H9 (cell line): ENCODE measurements at regions not wholly inside any gene's neighbourhood (a gene's known extent, or its start where the extent isn't known, plus 50 kb on each side); places are given as distances from the start of the nearest gene placed in this dataset.

Source experiments
- DNase-seq: peaks from one replicate; pipeline ENCODE4 v3.0.0-alpha.2; 2017
- H2AFZ ChIP-seq: one replicate; pipeline ENCODE4 v1.6.1; 2013; ENCODE audit warnings: mild to moderate bottlenecking, low read length, control low read depth, moderate library complexity
- H2AK5ac ChIP-seq: 2 replicates; pipeline ENCODE4 v1.6.1; 2013; ENCODE audit warnings: low read length, control low read depth, mixed read lengths; ENCODE audit not compliant: insufficient read length
- H2BK120ac ChIP-seq: one replicate; pipeline ENCODE4 v1.6.1; 2013; ENCODE audit warnings: low read depth, mild to moderate bottlenecking, low read length, control low read depth, inconsistent platforms; ENCODE audit not compliant: poor library complexity, severe bottlenecking
- H2BK12ac ChIP-seq: 2 replicates; pipeline ENCODE4 v1.6.1; 2013; ENCODE audit warnings: low read length, control low read depth, mixed read lengths, low read depth; ENCODE audit not compliant: insufficient read length
- H2BK15ac ChIP-seq: 2 replicates; pipeline ENCODE4 v1.6.1; 2013; ENCODE audit warnings: low read depth, low read length, control low read depth
- H2BK20ac ChIP-seq: one replicate; pipeline ENCODE4 v1.6.1; 2013; ENCODE audit warnings: low read depth, mild to moderate bottlenecking, low read length, control low read depth, inconsistent platforms; ENCODE audit not compliant: poor library complexity, severe bottlenecking
- H2BK5ac ChIP-seq: 2 replicates; pipeline ENCODE4 v1.6.1; 2013; ENCODE audit warnings: low read length, control low read depth, mixed read lengths; ENCODE audit not compliant: insufficient read length
- H3K14ac ChIP-seq: 2 replicates; pipeline ENCODE4 v1.6.1; 2013; ENCODE audit warnings: low read length, control low read depth; ENCODE audit not compliant: insufficient read depth
- H3K18ac ChIP-seq: 2 replicates; pipeline ENCODE4 v1.6.1; 2013; ENCODE audit warnings: low read depth, mild to moderate bottlenecking, mixed read lengths, low read length, control low read depth; ENCODE audit not compliant: insufficient read length
- H3K23ac ChIP-seq: 2 replicates; pipeline ENCODE4 v1.6.1; 2013; ENCODE audit warnings: low read length, control low read depth, mixed read lengths, low read depth; ENCODE audit not compliant: insufficient read length
- H3K23me2 ChIP-seq: 2 replicates; pipeline ENCODE4 v1.6.1; 2013; ENCODE audit warnings: low read depth, mild to moderate bottlenecking, mixed read lengths, low read length, control low read depth; ENCODE audit not compliant: insufficient read length, poor library complexity, severe bottlenecking
- H3K27ac ChIP-seq: 2 replicates; pipeline ENCODE4 v1.5.1; 2013; ENCODE audit warnings: low read length, control low read depth, mixed read lengths, low read depth; ENCODE audit not compliant: insufficient read length
- H3K27me3 ChIP-seq: 2 replicates; pipeline ENCODE4 v1.6.1; 2013; ENCODE audit warnings: low read length, control low read depth, inconsistent platforms; ENCODE audit not compliant: insufficient read depth
- H3K4ac ChIP-seq: 2 replicates; pipeline ENCODE4 v1.6.1; 2013; ENCODE audit warnings: low read depth, mild to moderate bottlenecking, control low read depth, inconsistent platforms, low read length, moderate library complexity
- H3K4me1 ChIP-seq: 2 replicates; pipeline ENCODE4 v1.6.1; 2013; ENCODE audit warnings: low read length, control low read depth, inconsistent platforms; ENCODE audit not compliant: insufficient read depth
- H3K4me2 ChIP-seq: 2 replicates; pipeline ENCODE4 v1.6.1; 2013; ENCODE audit warnings: low read length, control low read depth, mixed read lengths; ENCODE audit not compliant: insufficient read length, insufficient read depth
- H3K56ac ChIP-seq: 2 replicates; pipeline ENCODE4 v1.6.1; 2013; ENCODE audit warnings: low read depth, mild to moderate bottlenecking, mixed read lengths, low read length, control low read depth; ENCODE audit not compliant: insufficient read length
- H3K79me1 ChIP-seq: 2 replicates; pipeline ENCODE4 v1.6.1; 2013; ENCODE audit warnings: low read depth, mild to moderate bottlenecking, moderate library complexity, low read length, control low read depth, inconsistent platforms; ENCODE audit not compliant: insufficient read depth, poor library complexity, severe bottlenecking
- H3K79me2 ChIP-seq: 2 replicates; pipeline ENCODE4 v1.6.1; 2013; ENCODE audit warnings: low read length, control low read depth, inconsistent platforms; ENCODE audit not compliant: insufficient read depth
- H3K9ac ChIP-seq: 2 replicates; pipeline ENCODE4 v1.6.1; 2013; ENCODE audit warnings: low read length, control low read depth, mixed read lengths; ENCODE audit not compliant: insufficient read length; ENCODE audit errors: extremely low read depth
- H3K9me3 ChIP-seq: one replicate; pipeline ENCODE4 v1.6.1; 2013; ENCODE audit warnings: low read depth, low read length, inconsistent platforms; ENCODE audit not compliant: control insufficient read depth
- H3T11ph ChIP-seq: one replicate; pipeline ENCODE4 v1.6.1; 2013; ENCODE audit warnings: mild to moderate bottlenecking, low read length, control low read depth, inconsistent platforms
- H4K20me1 ChIP-seq: one replicate; pipeline ENCODE4 v1.6.1; 2013; ENCODE audit not compliant: control insufficient read depth, insufficient read length, insufficient read depth
- H4K5ac ChIP-seq: 2 replicates; pipeline ENCODE4 v1.6.1; 2013; ENCODE audit warnings: low read depth, mild to moderate bottlenecking, mixed read lengths, low read length, control low read depth; ENCODE audit not compliant: insufficient read length
- H4K8ac ChIP-seq: replicated peaks from 2 replicates; pipeline ENCODE4 v1.6.1; 2013; ENCODE audit warnings: low read length, control low read depth, mixed read lengths, low read depth; ENCODE audit not compliant: insufficient read length
- H4K91ac ChIP-seq: 2 replicates; pipeline ENCODE4 v1.6.1; 2013; ENCODE audit warnings: low read depth, mild to moderate bottlenecking, moderate library complexity, mixed read lengths, low read length, control low read depth; ENCODE audit not compliant: insufficient read length
- H3K27ac Mint-ChIP-seq, 3 experiments: 2 replicates in 2 of 3; 3 replicates in 1 of 3; pipeline ENCODE4 v1.8.0; 2020 to 2021; ENCODE audit warnings: mixed read lengths in 3 of 3, mild to moderate bottlenecking in 1 of 3, moderate library complexity in 1 of 3
- H3K27me3 Mint-ChIP-seq: 2 replicates; pipeline ENCODE4 v1.8.0; 2021; ENCODE audit warnings: low read depth, mild to moderate bottlenecking, moderate library complexity, mixed read lengths
- H3K36me3 Mint-ChIP-seq, 3 experiments: 2 replicates in 2 of 3; 3 replicates in 1 of 3; pipeline ENCODE4 v1.8.0; 2020 to 2021; ENCODE audit warnings: low read depth in 3 of 3, mixed read lengths in 3 of 3; ENCODE audit not compliant: insufficient read depth in 1 of 3
- H3K4me1 Mint-ChIP-seq, 2 experiments: 2 replicates each; pipeline ENCODE4 v1.8.0; 2020; ENCODE audit warnings: mixed read lengths in 2 of 2
- H3K4me3 Mint-ChIP-seq, 2 experiments: 2 replicates in 1 of 2; 3 replicates in 1 of 2; pipeline ENCODE4 v1.8.0; 2020 to 2021; ENCODE audit warnings: mild to moderate bottlenecking in 2 of 2, mixed read lengths in 2 of 2, moderate library complexity in 1 of 2
- H3K9me3 Mint-ChIP-seq, 2 experiments: 2 replicates in 1 of 2; 3 replicates in 1 of 2; pipeline ENCODE4 v1.8.0; 2020; ENCODE audit warnings: mild to moderate bottlenecking in 2 of 2, mixed read lengths in 2 of 2, moderate library complexity in 1 of 2
- WGBS: extraction: QIAGEN DNeasy Blood & Tissue Kit; methylation state at CpG from one replicate; pipeline ENCODE4 v1.1.7; 2013; ENCODE audit warnings: missing lambda C conversion rate, low lambda C conversion rate, mixed read lengths; ENCODE audit not compliant: insufficient read length; ENCODE audit errors: extremely low coverage; 5-methylcytosine and 5-hydroxymethylcytosine counted together
- TF ChIP-seq, protein P1 (sequence below): fragments of 200-600 bp; sonication (generic); conservative IDR thresholded peaks from 3 replicates; pipeline ENCODE4 v1.8.0; 2021; ENCODE audit warnings: antibody characterized with exemption, mild to moderate bottlenecking

GRCh38 chr4:124797223-124797622, 84.7 kb upstream of the ANKRD50 start:
- Histone ChIP-seq H2BK5ac (no peak overlapping the region), H3K4ac (no peak overlapping the region), H3K56ac (no peak overlapping the region), H3K23me2 (no peaks in the 10 kb centered on the region), H3T11ph (no peak overlapping the region), H3K27me3 (no peaks in the 10 kb centered on the region), H3K23ac (no peak overlapping the region), H3K14ac (no peak overlapping the region), H2BK120ac (no peak overlapping the region), H3K27ac (no peak overlapping the region), H2BK12ac (no peak overlapping the region), H3K9me3 (no peaks in the 10 kb centered on the region), H3K18ac (no peak overlapping the region), H2AK5ac (no peak overlapping the region), H3K79me2 (no peaks in the 10 kb centered on the region), H3K9ac (no peak overlapping the region), H2AFZ (no peak overlapping the region), H4K20me1 (no peaks in the 10 kb centered on the region), H3K4me1 (no peaks in the 10 kb centered on the region), H2BK20ac (no peak overlapping the region), H3K79me1 (no peaks in the 10 kb centered on the region), H3K4me2 (no peak overlapping the region), H2BK15ac (no peak overlapping the region), H4K5ac (no peak overlapping the region), H4K8ac (no peak overlapping the region), H4K91ac (no peak overlapping the region)
- TF ChIP-seq, protein P1, sequence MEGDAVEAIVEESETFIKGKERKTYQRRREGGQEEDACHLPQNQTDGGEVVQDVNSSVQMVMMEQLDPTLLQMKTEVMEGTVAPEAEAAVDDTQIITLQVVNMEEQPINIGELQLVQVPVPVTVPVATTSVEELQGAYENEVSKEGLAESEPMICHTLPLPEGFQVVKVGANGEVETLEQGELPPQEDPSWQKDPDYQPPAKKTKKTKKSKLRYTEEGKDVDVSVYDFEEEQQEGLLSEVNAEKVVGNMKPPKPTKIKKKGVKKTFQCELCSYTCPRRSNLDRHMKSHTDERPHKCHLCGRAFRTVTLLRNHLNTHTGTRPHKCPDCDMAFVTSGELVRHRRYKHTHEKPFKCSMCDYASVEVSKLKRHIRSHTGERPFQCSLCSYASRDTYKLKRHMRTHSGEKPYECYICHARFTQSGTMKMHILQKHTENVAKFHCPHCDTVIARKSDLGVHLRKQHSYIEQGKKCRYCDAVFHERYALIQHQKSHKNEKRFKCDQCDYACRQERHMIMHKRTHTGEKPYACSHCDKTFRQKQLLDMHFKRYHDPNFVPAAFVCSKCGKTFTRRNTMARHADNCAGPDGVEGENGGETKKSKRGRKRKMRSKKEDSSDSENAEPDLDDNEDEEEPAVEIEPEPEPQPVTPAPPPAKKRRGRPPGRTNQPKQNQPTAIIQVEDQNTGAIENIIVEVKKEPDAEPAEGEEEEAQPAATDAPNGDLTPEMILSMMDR, result no peak
- Mint-ChIP-seq H3K9me3 (peaks cover 3% of the 10 kb centered on the region in 2 experiments; a peak in 2 of 5 replicates), H3K27me3 (no peaks in the 10 kb centered on the region), H3K36me3 (peaks cover 0 to 4% (median 3%) of the 10 kb centered on the region in 3 experiments; a peak in 4 of 7 replicates), H3K27ac (no peak overlapping the region), H3K4me3 (no peak overlapping the region), H3K4me1 (no peaks in the 10 kb centered on the region)
- DNase-seq, result no peak
- WGBS, result no CpG with 5 or more reads among the region's 3 CpGs
